Psoas muscle (tissue), 7 donors: ENCODE measurements at regions not wholly inside any gene's neighbourhood (a gene's known extent, or its start where the extent isn't known, plus 50 kb on each side); places are given as distances from the start of the nearest gene placed in this dataset.

Experiments
- ATAC-seq, 4 donors: fragments of 200-7000 bp; cut with Tn5 transposase; one replicate each; pipeline ENCODE4 v1.9.1; 2020; ENCODE audit warnings: moderate library complexity in 3 of 4, mild to moderate bottlenecking in 2 of 4
- DNase-seq, 2 donors: peaks; one replicate each; pipeline ENCODE4 v3.0.0-alpha.2; 2020
- H3K27ac ChIP-seq: fragments of 200-600 bp; one replicate; pipeline ENCODE4 v1.8.0; 2022
- H3K27me3 ChIP-seq, 3 donors: fragments of 200-600 bp in 1 of 3; one replicate each; pipeline versions ENCODE4 v1.6.1 to v1.8.0; 2013 to 2022; ENCODE audit warnings: low read length in 2 of 3, mild to moderate bottlenecking in 2 of 3, moderate library complexity in 1 of 3; ENCODE audit not compliant: insufficient read depth in 3 of 3
- H3K36me3 ChIP-seq, 2 donors: fragments of 200-600 bp in 1 of 2; one replicate each; pipeline versions ENCODE4 v1.6.1 to v1.8.0; 2013 to 2022; ENCODE audit warnings: low read depth in 1 of 2, mild to moderate bottlenecking in 1 of 2, moderate library complexity in 1 of 2; ENCODE audit not compliant: insufficient read depth in 1 of 2
- H3K4me1 ChIP-seq: fragments of 200-600 bp; one replicate; pipeline ENCODE4 v1.8.0; 2022
- H3K4me3 ChIP-seq: fragments of 200-600 bp; one replicate; pipeline ENCODE4 v1.8.0; 2022; ENCODE audit warnings: mild to moderate bottlenecking
- H3K9me3 ChIP-seq: fragments of 200-600 bp; one replicate; pipeline ENCODE4 v1.8.0; 2022
- WGBS, 3 donors: extraction: QIAGEN DNeasy Blood & Tissue Kit; methylation state at CpG; one replicate each; pipeline versions ENCODE4 v1.1.6 to v1.1.7; 2013; 5-methylcytosine and 5-hydroxymethylcytosine counted together
- intact Hi-C, 2 donors: fragments of 100-400 bp; cut with DNase I; formaldehyde crosslinking; loops; one replicate each; pipeline versions ENCODE4 v1.11.0 to v1.14.2; 2022
- TF ChIP-seq, protein P1 (sequence below): fragments of 200-600 bp; IDR thresholded peaks from one replicate; pipeline ENCODE4 v1.8.0; 2022; ENCODE audit warnings: antibody characterized with exemption
- donor health status: healthy with polysubstance abuse.
- donor health status: DM: no; HTN: no; CAD: no; lungs with moderate emphysema.
- donor health status: Bipolar disorder and iron deficiency.
- donor health status: healthy.
- donor health status: DM: yes; HTN: yes; CAD: no.
- donor health status: DM: no; HTN: no; CAD: no.
- donor health status: DM: yes; HTN: yes; CAD: no.

DNA sequence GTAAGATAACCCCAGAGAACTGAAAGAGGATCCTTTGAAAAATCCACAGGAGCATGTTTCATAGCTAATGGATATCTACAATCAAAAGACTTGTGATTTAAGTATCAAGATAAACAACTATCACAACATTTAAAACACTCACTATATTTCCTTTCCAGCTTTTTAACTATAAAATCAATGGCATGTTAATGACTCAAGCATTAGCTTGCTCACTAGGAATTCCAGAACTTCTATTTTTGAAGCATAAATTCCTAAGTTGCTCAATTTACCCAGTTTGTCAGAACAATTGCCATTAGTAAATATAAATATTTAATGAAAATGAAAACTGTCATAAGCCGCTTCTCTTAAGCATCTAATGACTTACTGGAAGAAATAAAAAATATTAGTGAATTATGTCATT is 355.3 kb downstream of the PRELID2 start:
- Histone ChIP-seq H3K27ac (no peak overlapping the region), H3K27me3 (no peaks in the 10 kb centered on the region), H3K36me3 (no peaks in the 10 kb centered on the region), H3K4me3 (no peak overlapping the region), H3K4me1 (no peaks in the 10 kb centered on the region), H3K9me3 (no peaks in the 10 kb centered on the region)
- TF ChIP-seq, protein P1, sequence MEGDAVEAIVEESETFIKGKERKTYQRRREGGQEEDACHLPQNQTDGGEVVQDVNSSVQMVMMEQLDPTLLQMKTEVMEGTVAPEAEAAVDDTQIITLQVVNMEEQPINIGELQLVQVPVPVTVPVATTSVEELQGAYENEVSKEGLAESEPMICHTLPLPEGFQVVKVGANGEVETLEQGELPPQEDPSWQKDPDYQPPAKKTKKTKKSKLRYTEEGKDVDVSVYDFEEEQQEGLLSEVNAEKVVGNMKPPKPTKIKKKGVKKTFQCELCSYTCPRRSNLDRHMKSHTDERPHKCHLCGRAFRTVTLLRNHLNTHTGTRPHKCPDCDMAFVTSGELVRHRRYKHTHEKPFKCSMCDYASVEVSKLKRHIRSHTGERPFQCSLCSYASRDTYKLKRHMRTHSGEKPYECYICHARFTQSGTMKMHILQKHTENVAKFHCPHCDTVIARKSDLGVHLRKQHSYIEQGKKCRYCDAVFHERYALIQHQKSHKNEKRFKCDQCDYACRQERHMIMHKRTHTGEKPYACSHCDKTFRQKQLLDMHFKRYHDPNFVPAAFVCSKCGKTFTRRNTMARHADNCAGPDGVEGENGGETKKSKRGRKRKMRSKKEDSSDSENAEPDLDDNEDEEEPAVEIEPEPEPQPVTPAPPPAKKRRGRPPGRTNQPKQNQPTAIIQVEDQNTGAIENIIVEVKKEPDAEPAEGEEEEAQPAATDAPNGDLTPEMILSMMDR, result no peak
- 94 to 100% (median 98%) methylated on average over 1 of the region's 1 CpG for WGBS, 3 donors
- ATAC-seq (no peak), DNase-seq (no peak)
- intact Hi-C loops, result no loop called here

DNA sequence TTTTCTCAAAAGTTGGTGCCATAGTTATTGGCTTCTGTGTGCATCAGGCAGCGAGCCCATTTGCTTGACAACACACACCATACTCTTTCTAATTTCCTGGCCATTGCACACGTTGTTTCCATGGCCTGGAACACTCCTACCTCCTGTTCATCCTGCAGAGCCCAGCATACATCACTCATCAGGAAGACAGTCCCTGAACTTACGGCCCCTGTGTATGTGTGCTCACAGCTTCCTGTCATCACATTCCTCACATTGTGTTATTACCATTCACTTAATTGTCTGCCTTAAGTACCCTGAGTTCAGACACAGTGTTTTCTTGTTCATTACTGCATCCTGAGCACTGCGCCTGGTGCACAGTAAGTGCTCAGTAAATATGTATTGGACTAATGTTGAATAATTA is 355.9 kb downstream of the PRELID2 start:
- H3K9me3 ChIP-seq, result no peaks in the 10 kb centered on the region
- WGBS, 3 donors, result 60 to 71% (median 67%) methylated on average over 4 of the region's 4 CpGs
- H3K36me3 ChIP-seq, result no peaks in the 10 kb centered on the region
- TF ChIP-seq, protein P1, result no peak
- no peak overlapping the region for H3K27ac ChIP-seq
- no peak for ATAC-seq
- H3K4me1 ChIP-seq, result no peaks in the 10 kb centered on the region
- intact Hi-C loops, result no loop called here
- H3K4me3 ChIP-seq, result no peak overlapping the region
- no peaks in the 10 kb centered on the region for H3K27me3 ChIP-seq
- DNase-seq, result no peak

- WGBS, 3 donors, result 87 to 96% (median 89%) methylated on average over 2 of the region's 2 CpGs
Observed at GRCh38 chr5:145478651-145479050, 356.5 kb downstream of the PRELID2 start.

GRCh38 chr5:145473042-145473642 is 362.0 kb downstream of the PRELID2 start:
- Histone ChIP-seq H3K9me3 (no peaks in the 10 kb centered on the region), H3K27ac (no peak overlapping the region), H3K27me3 (no peaks in the 10 kb centered on the region), H3K4me1 (no peaks in the 10 kb centered on the region), H3K36me3 (no peaks in the 10 kb centered on the region), H3K4me3 (no peak overlapping the region)
- TF ChIP-seq, protein P1, result no peak
- WGBS, 3 donors, result 74 to 79% (median 76%) methylated on average over 3 of the region's 3 CpGs
- intact Hi-C loops, result no loop called here
- ATAC-seq (no peak), DNase-seq (no peak)

More at GRCh38 chr5:145478651-145479050, 356.5 kb downstream of the PRELID2 start:
- intact Hi-C loops, result no loop called here
- no peak for ATAC-seq
- Histone ChIP-seq H3K27me3 (no peaks in the 10 kb centered on the region), H3K9me3 (no peaks in the 10 kb centered on the region), H3K27ac (no peak overlapping the region), H3K36me3 (no peaks in the 10 kb centered on the region), H3K4me1 (no peaks in the 10 kb centered on the region), H3K4me3 (no peak overlapping the region)
- TF ChIP-seq, protein P1, result no peak
- DNase-seq, result no peak
